Keratinocyte (primary cell): ENCODE measurements at regions not wholly inside any gene's neighbourhood (a gene's known extent, or its start where the extent isn't known, plus 50 kb on each side); places are given as distances from the start of the nearest gene placed in this dataset.

Experiments used
- DNase-seq: peaks from one replicate; pipeline ENCODE4 v3.0.0-alpha.2; 2011; ENCODE audit warnings: low read depth, missing footprints, low spot score
- FAIRE-seq: peaks from 2 replicates; lab custom pipeline; 2011; peaks lifted over from hg19 to GRCh38; lab: Jason Lieb, UNC
- H2AFZ ChIP-seq: 2 replicates; pipeline ENCODE4 v1.6.0; 2012; ENCODE audit warnings: low read length, control low read depth, inconsistent platforms; ENCODE audit not compliant: control insufficient read depth
- H3K27ac ChIP-seq: 2 replicates; pipeline ENCODE4 v1.5.1; 2011; ENCODE audit warnings: low read length; ENCODE audit not compliant: control insufficient read depth, insufficient read depth
- H3K27me3 ChIP-seq: 3 replicates; pipeline ENCODE4 v1.6.0; 2011; ENCODE audit warnings: low read length; ENCODE audit not compliant: control insufficient read depth, insufficient read depth; ENCODE audit errors: extremely low read depth
- H3K36me3 ChIP-seq, 2 experiments: 2 replicates in 1 of 2; 3 replicates in 1 of 2; pipeline ENCODE4 v1.5.1; 2011; ENCODE audit warnings: low read length in 2 of 2, mild to moderate bottlenecking in 1 of 2; ENCODE audit not compliant: control insufficient read depth in 2 of 2, insufficient read depth in 2 of 2; ENCODE audit errors: extremely low read depth in 1 of 2
- H3K4me1 ChIP-seq: 3 replicates; pipeline ENCODE4 v1.5.1; 2011; ENCODE audit warnings: low read length; ENCODE audit not compliant: control insufficient read depth, insufficient read depth; ENCODE audit errors: extremely low read depth
- H3K4me2 ChIP-seq: 3 replicates; pipeline ENCODE4 v1.6.0; 2011; ENCODE audit warnings: low read depth, low read length; ENCODE audit not compliant: control insufficient read depth, insufficient read depth; ENCODE audit errors: extremely low read depth
- H3K4me3 ChIP-seq, 3 experiments: fragments of 200-600 bp in 1 of 3; sonication (generic) in 1 of 3; 2 replicates in 2 of 3; 3 replicates in 1 of 3; pipeline ENCODE4 v1.5.1; 2011 to 2016; ENCODE audit warnings: low read length in 3 of 3, mild to moderate bottlenecking in 3 of 3, control low read depth in 2 of 3, inconsistent platforms in 1 of 3, low read depth in 1 of 3, mixed read lengths in 1 of 3, mixed run types in 1 of 3, moderate library complexity in 1 of 3; ENCODE audit not compliant: control insufficient read depth in 2 of 3, insufficient read depth in 2 of 3; ENCODE audit errors: extremely low read depth in 1 of 3
- H3K79me2 ChIP-seq: 2 replicates; pipeline ENCODE4 v1.6.0; 2012; ENCODE audit warnings: low read length; ENCODE audit not compliant: control insufficient read depth, insufficient read depth
- H3K9ac ChIP-seq: 3 replicates; pipeline ENCODE4 v1.6.0; 2011; ENCODE audit warnings: low read length; ENCODE audit not compliant: control insufficient read depth, insufficient read depth; ENCODE audit errors: extremely low read depth
- H3K9me1 ChIP-seq: 3 replicates; pipeline ENCODE4 v1.6.0; 2011; ENCODE audit warnings: low read length; ENCODE audit not compliant: control insufficient read depth, insufficient read depth; ENCODE audit errors: extremely low read depth
- H3K9me3 ChIP-seq: 2 replicates; pipeline ENCODE4 v1.5.1; 2012; ENCODE audit warnings: low read depth, low read length; ENCODE audit not compliant: control insufficient read depth
- H4K20me1 ChIP-seq: 3 replicates; pipeline ENCODE4 v1.6.0; 2011; ENCODE audit warnings: low read length; ENCODE audit not compliant: control insufficient read depth, insufficient read depth; ENCODE audit errors: extremely low read depth
- EZH2 ChIP-seq: IDR thresholded peaks from one replicate; pipeline ENCODE4 v1.6.1; 2012; ENCODE audit warnings: inconsistent platforms, mild to moderate bottlenecking, low read length, moderate library complexity
- dilution Hi-C: fragments of 300-500 bp; cut with MboI; formaldehyde crosslinking; loops from one replicate; pipeline ENCODE4 v1.7.0; 2020; ENCODE audit warnings: low sequenced_read_pairs; ENCODE audit not compliant: extremely low pct_ligation_motif_present
- small RNA-seq, 3 experiments: library from RNA; depleted of rRNA; stranded (forward); fragments of <200 nt; gene quantifications; one replicate each; pipeline ENCODE3, GENCODE V24; 2012; ENCODE audit warnings: low read depth in 3 of 3, low replicate concordance in 1 of 3; ENCODE audit not compliant: insufficient read length in 3 of 3
- TF ChIP-seq, protein P1 (sequence below), 3 experiments: IDR thresholded peaks in 1 of 3; conservative IDR thresholded peaks in 1 of 3; optimal IDR thresholded peaks in 1 of 3; 2 replicates in 2 of 3; 3 replicates in 1 of 3; pipeline versions ENCODE3 to v1.5.1; 2011; ENCODE audit warnings: low read length in 3 of 3, mild to moderate bottlenecking in 3 of 3, moderate library complexity in 2 of 3, control low read depth in 1 of 3, inconsistent platforms in 1 of 3; ENCODE audit not compliant: insufficient read depth in 2 of 3; ENCODE audit errors: extremely low read depth in 1 of 3

DNA sequence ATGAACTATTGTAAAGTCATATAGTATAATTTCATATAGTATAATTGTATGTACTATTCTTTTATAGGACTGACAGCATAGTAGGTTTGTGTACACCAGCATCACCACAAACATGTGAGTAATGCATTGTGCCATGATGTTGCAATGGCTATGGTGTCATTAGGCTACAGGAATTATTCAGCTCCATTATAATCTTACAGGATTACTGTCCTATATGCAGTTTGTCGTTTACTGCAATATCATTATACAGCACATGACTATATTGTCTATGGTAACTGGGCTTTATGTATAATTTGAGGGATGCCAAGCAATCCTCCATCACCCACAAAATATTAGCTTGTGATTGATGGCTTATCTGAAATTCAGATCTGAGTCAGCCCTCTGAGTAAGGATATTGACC lies 54.2 kb upstream of the PBX1 start:
- no peak for FAIRE-seq
- no peak for DNase-seq

More for the DNA sequence above, 54.2 kb upstream of the PBX1 start:
- H3K4me3 ChIP-seq = no peak overlapping the region
- H3K79me2 ChIP-seq = no peaks in the 10 kb centered on the region
- TF ChIP-seq, protein P1, sequence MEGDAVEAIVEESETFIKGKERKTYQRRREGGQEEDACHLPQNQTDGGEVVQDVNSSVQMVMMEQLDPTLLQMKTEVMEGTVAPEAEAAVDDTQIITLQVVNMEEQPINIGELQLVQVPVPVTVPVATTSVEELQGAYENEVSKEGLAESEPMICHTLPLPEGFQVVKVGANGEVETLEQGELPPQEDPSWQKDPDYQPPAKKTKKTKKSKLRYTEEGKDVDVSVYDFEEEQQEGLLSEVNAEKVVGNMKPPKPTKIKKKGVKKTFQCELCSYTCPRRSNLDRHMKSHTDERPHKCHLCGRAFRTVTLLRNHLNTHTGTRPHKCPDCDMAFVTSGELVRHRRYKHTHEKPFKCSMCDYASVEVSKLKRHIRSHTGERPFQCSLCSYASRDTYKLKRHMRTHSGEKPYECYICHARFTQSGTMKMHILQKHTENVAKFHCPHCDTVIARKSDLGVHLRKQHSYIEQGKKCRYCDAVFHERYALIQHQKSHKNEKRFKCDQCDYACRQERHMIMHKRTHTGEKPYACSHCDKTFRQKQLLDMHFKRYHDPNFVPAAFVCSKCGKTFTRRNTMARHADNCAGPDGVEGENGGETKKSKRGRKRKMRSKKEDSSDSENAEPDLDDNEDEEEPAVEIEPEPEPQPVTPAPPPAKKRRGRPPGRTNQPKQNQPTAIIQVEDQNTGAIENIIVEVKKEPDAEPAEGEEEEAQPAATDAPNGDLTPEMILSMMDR (optimal IDR thresholded peaks at IDR 0.05 in 1 of 3, IDR thresholded peaks at IDR 0.05 in 1 of 3, conservative IDR thresholded peaks at IDR 0.05 in 1 of 3; ENCODE audit: extremely low read depth in 1 of 3, insufficient read depth in 2 of 3, low read length in 3 of 3) = no peak
- TF ChIP-seq EZH2 = no peak
- no peaks in the 10 kb centered on the region for H3K9me3 ChIP-seq
- no peak overlapping the region for H3K9ac ChIP-seq
- H3K9me1 ChIP-seq = no peaks in the 10 kb centered on the region
- H3K36me3 ChIP-seq = no peaks in the 10 kb centered on the region
- no peaks in the 10 kb centered on the region for H4K20me1 ChIP-seq
- no peaks in the 10 kb centered on the region for H3K27me3 ChIP-seq
- H3K4me2 ChIP-seq = no peak overlapping the region
- H2AFZ ChIP-seq = no peak overlapping the region
- no peaks in the 10 kb centered on the region for H3K4me1 ChIP-seq
- no peak overlapping the region for H3K27ac ChIP-seq
- dilution Hi-C loops = no loop called here

Small RNA genes in the stretch of these regions (small RNA-seq; reads per million reads assigned to genes)
- gene RF00012 (0 reads per million in 3 experiments), gene RNA5SP62 (0 to 2.3 (median 1.3) reads per million in 3 experiments), gene RNA5SP63 (0 reads per million in 3 experiments), gene RNU5F-6P (0 reads per million in 3 experiments)
